ENCODE measurements at regions not wholly inside any gene's neighbourhood (a gene's known extent, or its start where the extent isn't known, plus 50 kb on each side); places are given as distances from the start of the nearest gene placed in this dataset.
A peak's percentile ranks its signal among the peaks of the same experiment; 100 is the strongest.

GRCh38 chr1:234980645-234981396 lies 147.8 kb downstream of the TOMM20 start (continued):
- TF ChIP-seq ZBTB40 (IDR thresholded peaks at IDR 0.05), result peak; percentile 41; the same call in 1 of the 2 replicates
- no peak for TF ChIP-seq ZBTB40 (CRISPR knock-in tag; IDR thresholded peaks at IDR 0.05)
- peak; percentile 72 for TF ChIP-seq E2F3 (CRISPR knock-in tag; IDR thresholded peaks at IDR 0.05)
- TF ChIP-seq BDP1 (IDR thresholded peaks at IDR 0.05; ENCODE audit: insufficient read depth, insufficient read length), result no peak
- peak; percentile 50; the same call in 1 of the 2 replicates for TF ChIP-seq ZFX (CRISPR knock-in tag; IDR thresholded peaks at IDR 0.05)
- no peak for TF ChIP-seq ZNF124 (CRISPR knock-in tag; IDR thresholded peaks at IDR 0.05)
- no peak for TF ChIP-seq ZNF780A (CRISPR knock-in tag; IDR thresholded peaks at IDR 0.05)
- TF ChIP-seq BCOR (IDR thresholded peaks at IDR 0.05), result no peak
- TF ChIP-seq TBP (optimal IDR thresholded peaks at IDR 0.05; ENCODE audit: low read depth, low read length), result no peak
- peak; percentile 81 for TF ChIP-seq ZNF445 (CRISPR knock-in tag; IDR thresholded peaks at IDR 0.05; ENCODE audit: low read depth)
- TF ChIP-seq MAFF (IDR thresholded peaks at IDR 0.05; ENCODE audit: low read length), result no peak
- TF ChIP-seq MTA3 (IDR thresholded peaks at IDR 0.05; ENCODE audit: borderline replicate concordance), result 0 out of 2 replicates have a peak, but pooled peaks have one; percentile 63
- TF ChIP-seq PBX2 (CRISPR knock-in tag; IDR thresholded peaks at IDR 0.05; ENCODE audit: low read depth), result no peak
- TF ChIP-seq PBX2 (tag; conservative IDR thresholded peaks at IDR 0.05; ENCODE audit: low read depth), result peak; percentile 68
- no peak for TF ChIP-seq CSDE1 (IDR thresholded peaks at IDR 0.05)
- TF ChIP-seq ZBED1 (IDR thresholded peaks at IDR 0.05), result no peak
- no peak for TF ChIP-seq KHSRP (IDR thresholded peaks at IDR 0.05)
- TF ChIP-seq MCM7 (IDR thresholded peaks at IDR 0.05), result no peak
- no peak for TF ChIP-seq DDX20 (tag; IDR thresholded peaks at IDR 0.05; ENCODE audit: low read depth)
- TF ChIP-seq FOXK2 (conservative IDR thresholded peaks at IDR 0.05 in 1 of 2, IDR thresholded peaks at IDR 0.05 in 1 of 2; ENCODE audit: low read depth in 2 of 2), result no peak
- TF ChIP-seq TRIM28 (IDR thresholded peaks at IDR 0.05), result no peak

Data from K562 (cell line).